ENCODE measurements at regions not wholly inside any gene's neighbourhood (a gene's known extent, or its start where the extent isn't known, plus 50 kb on each side); places are given as distances from the start of the nearest gene placed in this dataset.

GRCh38 chr21:26719750-26720149 is 125.5 kb downstream of the ADAMTS1 start:
- intact Hi-C loops (cut with DNase I; ENCODE audit: low total_unique reads) (loop anchor here (10.0 kb wide), 1 partner anchor 835 kb away; no protein-coding TSS in a partner anchor), in situ Hi-C loops (cut with MboI; ENCODE audit: low pct_ligation_motif_present in 1 of 4, low pct_unique_long_range_greater_than_20kb in 1 of 4, low sequenced_read_pairs in 3 of 4) (loop anchor here (25.0 kb wide), 4 partner anchors 532 to 1107 kb away; partner anchors contain the start of gene MRPL39 (in 3 of the 4))
- Histone ChIP-seq H3K36me3 (no peaks in the 10 kb centered on the region), H3K27ac (no peak overlapping the region), H3K4me1 (no peaks in the 10 kb centered on the region), H3K4me3 (no peak overlapping the region), H3K9me3 (no peaks in the 10 kb centered on the region), H3K27me3 (no peaks in the 10 kb centered on the region)
- 80 to 92% methylated on average over 1 to 9 of the region's 9 CpGs for WGBS, 2 donors (ENCODE audit: low coverage in 1 of 2)
- TF ChIP-seq POLR2AphosphoS5 (IDR thresholded peaks at IDR 0.05), result no peak
- no peak for TF ChIP-seq CTCF (IDR thresholded peaks at IDR 0.05)
- TF ChIP-seq EP300 (IDR thresholded peaks at IDR 0.05; ENCODE audit: low read depth), result no peak
- TF ChIP-seq POLR2A (IDR thresholded peaks at IDR 0.05), result no peak
- no peak for DNase-seq

GRCh38 chr21:26717146-26717739 is 128.0 kb downstream of the ADAMTS1 start:
- H3K4me1 ChIP-seq, result no peaks in the 10 kb centered on the region
- H3K36me3 ChIP-seq, result no peaks in the 10 kb centered on the region
- WGBS, 2 donors (ENCODE audit: low coverage in 1 of 2), result 15% methylated on average over 4 to 5 of the region's 5 CpGs
- H3K27me3 ChIP-seq, result no peaks in the 10 kb centered on the region
- DNase-seq, result no peak
- no peaks in the 10 kb centered on the region for H3K9me3 ChIP-seq
- no peak for TF ChIP-seq POLR2AphosphoS5 (IDR thresholded peaks at IDR 0.05)
- TF ChIP-seq CTCF (IDR thresholded peaks at IDR 0.05), result peak; percentile 48 to 62 (median 58)
- H3K4me3 ChIP-seq, result no peak overlapping the region
- H3K27ac ChIP-seq, result no peak overlapping the region
- intact Hi-C loops (cut with DNase I; ENCODE audit: low total_unique reads) (loop anchor here (10.0 kb wide), 1 partner anchor 832 kb away; no protein-coding TSS in a partner anchor), in situ Hi-C loops (cut with MboI; ENCODE audit: low pct_ligation_motif_present in 1 of 4, low pct_unique_long_range_greater_than_20kb in 1 of 4, low sequenced_read_pairs in 3 of 4) (loop anchor here (25.0 kb wide), 4 partner anchors 530 to 1105 kb away; partner anchors contain the start of gene MRPL39 (in 3 of the 4))

DNA sequence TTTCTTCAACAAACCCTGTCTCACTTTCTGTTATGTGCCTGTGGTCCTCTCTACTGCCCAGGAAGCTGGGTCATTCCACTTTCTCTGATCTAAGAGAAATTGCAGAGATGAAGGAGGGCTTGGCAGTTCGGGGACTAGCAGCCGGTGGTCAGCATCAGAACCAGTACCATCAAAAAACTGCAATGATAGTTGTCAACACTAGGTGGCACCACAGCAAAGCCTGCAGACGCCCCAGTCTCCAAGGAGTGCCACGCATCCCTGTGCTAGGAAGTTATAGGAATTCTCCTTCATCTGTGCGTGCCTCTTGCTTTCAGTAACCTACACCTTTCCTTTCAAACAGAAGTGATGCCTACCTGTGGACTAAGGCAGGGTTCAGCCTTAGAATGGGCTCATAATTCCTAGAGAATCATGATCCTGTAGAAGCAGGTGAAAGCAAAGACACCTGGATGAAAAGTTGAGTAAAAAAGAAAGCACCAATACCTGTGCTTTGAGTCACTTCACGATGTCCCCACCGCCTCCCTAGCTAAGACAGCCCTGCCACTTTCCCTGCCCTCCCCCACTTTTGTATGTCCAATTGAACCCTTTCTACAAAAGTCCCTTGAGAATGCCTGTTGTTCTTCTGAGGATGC is 129.2 kb downstream of the ADAMTS1 start:
- no peak overlapping the region for H3K4me3 ChIP-seq
- intact Hi-C loops (cut with DNase I; ENCODE audit: low total_unique reads), result loop anchor here (10.0 kb wide), 1 partner anchor 831 kb away; no protein-coding TSS in a partner anchor

More for the DNA sequence above, 129.2 kb downstream of the ADAMTS1 start:
- H3K36me3 ChIP-seq, result no peaks in the 10 kb centered on the region
- in situ Hi-C loops (cut with MboI; ENCODE audit: low pct_ligation_motif_present in 1 of 4, low pct_unique_long_range_greater_than_20kb in 1 of 4, low sequenced_read_pairs in 3 of 4), result loop anchor here (25.0 kb wide), 4 partner anchors 529 to 1104 kb away; partner anchors contain the start of gene MRPL39 (in 3 of the 4)
- H3K27ac ChIP-seq, result no peak overlapping the region
- H3K4me1 ChIP-seq, result no peaks in the 10 kb centered on the region
- WGBS, 2 donors (ENCODE audit: low coverage in 1 of 2), result 13 to 20% methylated on average over 3 to 7 of the region's 7 CpGs
- no peaks in the 10 kb centered on the region for H3K9me3 ChIP-seq
- TF ChIP-seq EP300 (IDR thresholded peaks at IDR 0.05; ENCODE audit: low read depth) (no peak), CTCF (IDR thresholded peaks at IDR 0.05) (peak; percentile 26 to 83 (median 64))
- no peaks in the 10 kb centered on the region for H3K27me3 ChIP-seq
- DNase-seq, result peak; percentile 35

Data from transverse colon (tissue), 4 donors.